Glutamatergic neuron (in vitro differentiated cells): ENCODE measurements at regions not wholly inside any gene's neighbourhood (a gene's known extent, or its start where the extent isn't known, plus 50 kb on each side); places are given as distances from the start of the nearest gene placed in this dataset.

Source experiments
- DNase-seq: peaks from one replicate; pipeline ENCODE4 v3.0.0; 2022
- H3K27ac Mint-ChIP-seq: one replicate; pipeline ENCODE4 v1.8.0; 2020; ENCODE audit warnings: mild to moderate bottlenecking, mixed read lengths, inconsistent platforms; ENCODE audit not compliant: unreplicated experiment
- H3K27me3 Mint-ChIP-seq: one replicate; pipeline ENCODE4 v1.8.0; 2020; ENCODE audit warnings: mild to moderate bottlenecking, moderate library complexity, mixed read lengths, inconsistent platforms; ENCODE audit not compliant: unreplicated experiment
- H3K36me3 Mint-ChIP-seq: one replicate; pipeline ENCODE4 v1.8.0; 2020; ENCODE audit warnings: mild to moderate bottlenecking, mixed read lengths, inconsistent platforms; ENCODE audit not compliant: unreplicated experiment
- H3K4me1 Mint-ChIP-seq: one replicate; pipeline ENCODE4 v1.8.0; 2020; ENCODE audit warnings: mild to moderate bottlenecking, low read depth, mixed read lengths, inconsistent platforms; ENCODE audit not compliant: unreplicated experiment
- H3K4me3 Mint-ChIP-seq: one replicate; pipeline ENCODE4 v1.8.0; 2020; ENCODE audit warnings: mild to moderate bottlenecking, mixed read lengths, inconsistent platforms; ENCODE audit not compliant: unreplicated experiment
- H3K9me3 Mint-ChIP-seq: one replicate; pipeline ENCODE4 v1.8.0; 2020; ENCODE audit warnings: mild to moderate bottlenecking, moderate library complexity, mixed read lengths, inconsistent platforms; ENCODE audit not compliant: unreplicated experiment
- CTCF ChIP-seq: fragments of 200-600 bp; sonication (generic); IDR thresholded peaks from one replicate; pipeline ENCODE4 v1.5.0; 2021; ENCODE audit not compliant: partially characterized antibody, unreplicated experiment

DNA sequence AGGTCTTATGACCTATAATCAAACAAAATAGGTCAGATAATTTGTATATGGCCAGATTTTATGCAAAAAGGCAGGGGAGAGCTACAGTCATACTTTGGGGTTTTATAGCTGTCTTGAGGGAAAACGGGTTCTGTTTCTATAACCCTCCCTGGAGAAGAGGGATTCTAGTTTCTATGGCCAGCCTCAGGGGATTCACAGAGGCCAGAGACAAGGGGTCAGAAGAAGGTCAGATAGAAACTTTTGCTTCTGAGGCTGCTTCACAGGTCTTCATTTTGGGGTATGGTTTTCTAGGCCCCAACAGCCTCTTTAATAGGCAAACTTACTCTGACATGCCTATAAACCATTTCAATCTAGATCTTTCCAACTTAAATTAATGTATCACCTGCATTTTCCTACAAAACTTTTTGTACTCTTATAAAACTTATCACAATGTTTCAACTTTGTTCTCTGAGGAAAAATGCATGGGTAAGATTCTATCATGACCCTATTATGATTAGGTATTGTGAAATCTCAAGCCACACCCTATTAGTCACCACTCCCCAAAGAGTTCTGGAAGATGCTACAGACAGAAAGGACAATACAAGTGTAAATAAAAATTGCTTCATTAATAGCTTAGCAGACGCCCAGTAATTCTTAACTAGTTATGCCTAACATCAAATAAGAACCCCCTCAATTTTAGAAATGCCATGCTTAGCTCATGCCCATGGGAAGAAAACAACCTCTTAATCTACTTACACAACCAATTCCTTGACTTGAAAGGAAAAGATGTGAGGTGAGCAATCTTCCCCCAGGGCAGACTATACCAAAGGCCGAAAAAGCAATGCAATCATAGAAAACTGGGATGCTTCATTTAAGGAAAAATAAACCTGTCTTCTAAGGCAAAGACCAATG, 396.6 kb downstream of the TLR4 start:
- Mint-ChIP-seq H3K4me3 (no peak overlapping the region), H3K9me3 (no peaks in the 10 kb centered on the region), H3K27ac (no peak overlapping the region), H3K27me3 (no peaks in the 10 kb centered on the region), H3K36me3 (no peaks in the 10 kb centered on the region), H3K4me1 (peaks cover 14% of the 10 kb centered on the region)
- no peak for TF ChIP-seq CTCF
- no peak for DNase-seq

GRCh38 chr9:118104363-118104762, 400.2 kb downstream of the TLR4 start:
- H3K27ac Mint-ChIP-seq, result no peak overlapping the region
- no peaks in the 10 kb centered on the region for H3K27me3 Mint-ChIP-seq
- no peaks in the 10 kb centered on the region for H3K9me3 Mint-ChIP-seq
- no peak for TF ChIP-seq CTCF
- no peak for DNase-seq
- no peaks in the 10 kb centered on the region for H3K36me3 Mint-ChIP-seq
- H3K4me3 Mint-ChIP-seq, result no peak overlapping the region
- H3K4me1 Mint-ChIP-seq, result peaks cover 14% of the 10 kb centered on the region

- no peak for DNase-seq
- H3K4me3 Mint-ChIP-seq, result no peak overlapping the region
- H3K9me3 Mint-ChIP-seq, result no peaks in the 10 kb centered on the region
- TF ChIP-seq CTCF, result no peak
- H3K27me3 Mint-ChIP-seq, result no peaks in the 10 kb centered on the region
- H3K4me1 Mint-ChIP-seq, result peaks cover 9% of the 10 kb centered on the region
- no peak overlapping the region for H3K27ac Mint-ChIP-seq
- no peaks in the 10 kb centered on the region for H3K36me3 Mint-ChIP-seq
These were observed 404.8 kb downstream of the TLR4 start for GRCh38 chr9:118108971-118109370.

- TF ChIP-seq CTCF, result no peak
- H3K36me3 Mint-ChIP-seq, result no peaks in the 10 kb centered on the region
- H3K9me3 Mint-ChIP-seq, result no peaks in the 10 kb centered on the region
- DNase-seq, result no peak
- no peaks in the 10 kb centered on the region for H3K27me3 Mint-ChIP-seq
- H3K27ac Mint-ChIP-seq, result no peak overlapping the region
- no peak overlapping the region for H3K4me3 Mint-ChIP-seq
- peaks cover 5% of the 10 kb centered on the region for H3K4me1 Mint-ChIP-seq
These were observed 405.3 kb downstream of the TLR4 start for GRCh38 chr9:118109542-118109941.

- no peak for DNase-seq
- H3K9me3 Mint-ChIP-seq, result no peaks in the 10 kb centered on the region
These were observed 417.2 kb downstream of the TLR4 start for GRCh38 chr9:118121361-118121760.

More at GRCh38 chr9:118121361-118121760, 417.2 kb downstream of the TLR4 start:
- Mint-ChIP-seq H3K4me1 (no peaks in the 10 kb centered on the region), H3K36me3 (no peaks in the 10 kb centered on the region), H3K27me3 (no peaks in the 10 kb centered on the region), H3K27ac (no peak overlapping the region), H3K4me3 (no peak overlapping the region)
- no peak for TF ChIP-seq CTCF
